Suprapubic skin (tissue), 3 donors: ENCODE measurements at regions not wholly inside any gene's neighbourhood (a gene's known extent, or its start where the extent isn't known, plus 50 kb on each side); places are given as distances from the start of the nearest gene placed in this dataset.

Source experiments
- EP300 ChIP-seq: sonication (generic); formaldehyde crosslinking; IDR thresholded peaks from one replicate; pipeline ENCODE4 v1.6.1; 2017; ENCODE audit warnings: antibody characterized with exemption
- POLR2A ChIP-seq, 2 donors: fragments of 450-650 bp; IDR thresholded peaks; one replicate each; pipeline ENCODE4 v1.6.1; 2017; ENCODE audit warnings: antibody characterized with exemption in 2 of 2, mild to moderate bottlenecking in 2 of 2, moderate library complexity in 2 of 2
- TF ChIP-seq, protein P1 (sequence below), 2 donors: fragments of 200-600 bp in 1 of 2; fragments of 450-650 bp in 1 of 2; sonication (generic) in 1 of 2; IDR thresholded peaks; one replicate each; pipeline ENCODE4 v1.5.1; 2016 to 2019; ENCODE audit warnings: antibody characterized with exemption in 2 of 2, mild to moderate bottlenecking in 1 of 2, moderate library complexity in 1 of 2

- TF ChIP-seq, protein P1, sequence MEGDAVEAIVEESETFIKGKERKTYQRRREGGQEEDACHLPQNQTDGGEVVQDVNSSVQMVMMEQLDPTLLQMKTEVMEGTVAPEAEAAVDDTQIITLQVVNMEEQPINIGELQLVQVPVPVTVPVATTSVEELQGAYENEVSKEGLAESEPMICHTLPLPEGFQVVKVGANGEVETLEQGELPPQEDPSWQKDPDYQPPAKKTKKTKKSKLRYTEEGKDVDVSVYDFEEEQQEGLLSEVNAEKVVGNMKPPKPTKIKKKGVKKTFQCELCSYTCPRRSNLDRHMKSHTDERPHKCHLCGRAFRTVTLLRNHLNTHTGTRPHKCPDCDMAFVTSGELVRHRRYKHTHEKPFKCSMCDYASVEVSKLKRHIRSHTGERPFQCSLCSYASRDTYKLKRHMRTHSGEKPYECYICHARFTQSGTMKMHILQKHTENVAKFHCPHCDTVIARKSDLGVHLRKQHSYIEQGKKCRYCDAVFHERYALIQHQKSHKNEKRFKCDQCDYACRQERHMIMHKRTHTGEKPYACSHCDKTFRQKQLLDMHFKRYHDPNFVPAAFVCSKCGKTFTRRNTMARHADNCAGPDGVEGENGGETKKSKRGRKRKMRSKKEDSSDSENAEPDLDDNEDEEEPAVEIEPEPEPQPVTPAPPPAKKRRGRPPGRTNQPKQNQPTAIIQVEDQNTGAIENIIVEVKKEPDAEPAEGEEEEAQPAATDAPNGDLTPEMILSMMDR (IDR thresholded peaks at IDR 0.05), result no peak
- TF ChIP-seq EP300 (no peak), POLR2A (IDR thresholded peaks at IDR 0.05) (no peak)
Observed at GRCh38 chr5:92761585-92761984, 819.4 kb downstream of the NR2F1-AS1 start.
